Hepatocyte (in vitro differentiated cells): ENCODE measurements at regions not wholly inside any gene's neighbourhood (a gene's known extent, or its start where the extent isn't known, plus 50 kb on each side); places are given as distances from the start of the nearest gene placed in this dataset.

Source experiments
- EZH2 ChIP-seq: fragments of 200-600 bp; sonication (generic); IDR thresholded peaks from 2 replicates; pipeline ENCODE4 v1.6.1; 2016; ENCODE audit warnings: antibody characterized with exemption, mild to moderate bottlenecking, borderline replicate concordance
- TF ChIP-seq, protein P1 (sequence below): fragments of 200-600 bp; sonication (generic); IDR thresholded peaks from 2 replicates; pipeline ENCODE4 v1.5.1; 2016; ENCODE audit warnings: antibody characterized with exemption, mild to moderate bottlenecking; ENCODE audit not compliant: poor library complexity

DNA sequence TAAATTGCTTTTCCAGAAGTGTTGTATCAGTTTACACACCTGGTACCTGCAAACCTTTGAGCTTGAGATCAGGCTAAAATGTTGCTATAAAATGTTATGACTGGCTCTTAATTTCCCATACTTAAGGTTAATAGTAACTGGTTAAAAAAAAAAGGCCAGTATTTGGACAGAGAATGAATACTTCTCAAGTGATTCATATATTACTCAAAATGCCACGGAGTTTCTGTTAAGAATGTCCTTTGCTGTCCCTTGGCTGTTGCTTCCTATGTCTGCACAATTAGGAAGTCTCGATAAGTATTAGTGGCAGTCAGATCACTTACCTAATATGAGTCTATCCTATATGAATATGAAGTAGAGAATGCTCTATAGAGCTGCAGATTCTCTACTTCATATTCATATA is 232.2 kb upstream of the IGFBP7 start:
- TF ChIP-seq, protein P1, sequence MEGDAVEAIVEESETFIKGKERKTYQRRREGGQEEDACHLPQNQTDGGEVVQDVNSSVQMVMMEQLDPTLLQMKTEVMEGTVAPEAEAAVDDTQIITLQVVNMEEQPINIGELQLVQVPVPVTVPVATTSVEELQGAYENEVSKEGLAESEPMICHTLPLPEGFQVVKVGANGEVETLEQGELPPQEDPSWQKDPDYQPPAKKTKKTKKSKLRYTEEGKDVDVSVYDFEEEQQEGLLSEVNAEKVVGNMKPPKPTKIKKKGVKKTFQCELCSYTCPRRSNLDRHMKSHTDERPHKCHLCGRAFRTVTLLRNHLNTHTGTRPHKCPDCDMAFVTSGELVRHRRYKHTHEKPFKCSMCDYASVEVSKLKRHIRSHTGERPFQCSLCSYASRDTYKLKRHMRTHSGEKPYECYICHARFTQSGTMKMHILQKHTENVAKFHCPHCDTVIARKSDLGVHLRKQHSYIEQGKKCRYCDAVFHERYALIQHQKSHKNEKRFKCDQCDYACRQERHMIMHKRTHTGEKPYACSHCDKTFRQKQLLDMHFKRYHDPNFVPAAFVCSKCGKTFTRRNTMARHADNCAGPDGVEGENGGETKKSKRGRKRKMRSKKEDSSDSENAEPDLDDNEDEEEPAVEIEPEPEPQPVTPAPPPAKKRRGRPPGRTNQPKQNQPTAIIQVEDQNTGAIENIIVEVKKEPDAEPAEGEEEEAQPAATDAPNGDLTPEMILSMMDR: no peak
- TF ChIP-seq EZH2: no peak
